ENCODE measurements at regions not wholly inside any gene's neighbourhood (a gene's known extent, or its start where the extent isn't known, plus 50 kb on each side); places are given as distances from the start of the nearest gene placed in this dataset.
A peak's percentile ranks its signal among the peaks of the same experiment; 100 is the strongest.

DNA sequence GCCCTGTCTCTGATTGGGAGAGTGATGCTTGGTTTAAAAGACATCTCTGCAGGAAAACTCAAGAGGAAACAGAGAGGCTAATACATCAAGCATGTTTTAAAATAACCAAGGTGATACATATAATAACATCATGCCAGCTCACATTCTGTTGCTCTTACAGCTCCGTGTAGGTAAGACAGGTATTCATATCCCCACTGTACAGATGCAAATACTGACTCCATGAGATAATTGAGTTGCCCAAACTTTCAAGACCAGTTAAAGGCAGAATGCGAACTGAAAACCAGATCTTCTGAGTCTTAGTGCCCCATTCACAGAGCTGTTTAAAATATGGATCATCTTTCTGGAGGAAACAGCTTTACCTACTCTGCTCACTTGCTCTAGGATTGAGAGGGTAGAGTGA, 214.0 kb downstream of the PIK3R1 start:
- no peak for DNase-seq (ENCODE audit: extremely low read depth in 1 of 2, low read depth in 1 of 2)

DNA sequence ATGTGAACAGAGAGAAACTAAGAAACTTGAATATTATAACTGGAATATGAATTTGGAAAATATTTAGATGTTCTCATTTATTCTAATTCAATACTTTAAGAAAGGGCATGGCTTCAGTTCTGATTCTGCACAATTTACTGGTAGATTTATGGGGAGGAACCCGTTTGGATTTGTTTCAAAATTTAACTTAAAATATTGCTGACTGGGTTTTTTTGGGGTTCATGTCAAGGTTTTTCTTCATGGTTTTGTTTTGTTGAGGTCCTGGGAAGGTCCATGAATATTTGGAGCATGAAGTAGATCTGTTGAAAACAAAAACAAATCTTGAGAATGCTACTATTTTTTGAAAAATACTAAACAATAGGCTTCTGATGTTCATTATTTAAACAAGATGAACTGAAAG, 214.7 kb downstream of the PIK3R1 start:
- DNase-seq (ENCODE audit: extremely low read depth in 1 of 2, low read depth in 1 of 2) = no peak

DNA sequence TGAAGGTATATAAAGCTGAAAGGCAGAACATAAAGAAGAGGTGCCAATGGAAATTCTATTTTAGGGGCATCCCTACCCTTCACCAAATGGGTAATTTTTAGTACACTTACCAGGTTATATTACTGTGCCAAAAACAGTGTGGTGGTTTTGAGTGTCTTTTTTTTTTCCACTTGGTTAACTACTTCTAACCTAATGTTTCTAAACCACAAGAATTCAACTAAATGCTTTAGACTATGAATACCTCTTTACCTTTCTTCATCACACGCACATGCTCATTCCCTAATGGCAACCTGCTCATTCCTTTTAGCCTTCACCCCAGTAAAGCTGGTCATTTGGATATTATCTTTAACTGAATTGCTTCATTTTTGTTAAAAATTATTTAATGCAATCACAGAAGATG, 215.6 kb downstream of the PIK3R1 start:
- no peak for DNase-seq (ENCODE audit: extremely low read depth in 1 of 2, low read depth in 1 of 2)

DNA sequence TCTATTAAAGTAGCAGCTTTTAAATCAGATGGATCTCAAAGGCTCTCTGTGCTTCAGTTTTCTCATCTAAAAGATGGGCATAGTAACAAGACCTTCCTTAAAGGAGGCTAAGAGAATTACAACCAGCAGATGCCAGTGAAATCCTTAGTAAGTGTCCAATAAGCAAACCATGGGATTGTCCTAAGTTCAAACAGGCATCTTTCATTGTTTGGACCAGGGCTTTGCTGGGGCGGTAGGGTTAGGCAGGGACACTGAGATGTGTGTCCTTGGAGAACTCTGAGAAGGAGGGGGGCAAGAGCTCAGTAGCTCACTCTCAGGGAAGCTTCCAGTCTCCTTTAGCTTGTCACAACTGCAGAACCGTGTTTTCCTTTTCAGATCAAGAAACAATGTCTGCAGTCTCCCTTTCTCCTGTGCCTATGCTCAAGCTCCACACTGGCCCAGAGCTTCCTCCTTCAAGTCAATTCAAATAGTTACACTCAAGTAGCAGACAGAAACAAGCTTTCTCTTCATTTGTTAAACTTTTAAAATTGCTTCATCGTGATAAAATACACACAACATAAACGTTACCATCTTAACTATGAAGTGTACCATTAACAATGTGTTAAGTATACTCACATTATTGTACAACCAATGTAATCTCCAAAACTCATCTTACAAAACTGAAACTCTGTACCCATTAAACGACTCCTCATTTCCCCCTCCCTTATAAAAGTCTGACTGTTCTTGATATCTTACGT, 216.2 kb downstream of the PIK3R1 start:
- DNase-seq (ENCODE audit: extremely low read depth in 1 of 2, low read depth in 1 of 2) = no peak

DNA sequence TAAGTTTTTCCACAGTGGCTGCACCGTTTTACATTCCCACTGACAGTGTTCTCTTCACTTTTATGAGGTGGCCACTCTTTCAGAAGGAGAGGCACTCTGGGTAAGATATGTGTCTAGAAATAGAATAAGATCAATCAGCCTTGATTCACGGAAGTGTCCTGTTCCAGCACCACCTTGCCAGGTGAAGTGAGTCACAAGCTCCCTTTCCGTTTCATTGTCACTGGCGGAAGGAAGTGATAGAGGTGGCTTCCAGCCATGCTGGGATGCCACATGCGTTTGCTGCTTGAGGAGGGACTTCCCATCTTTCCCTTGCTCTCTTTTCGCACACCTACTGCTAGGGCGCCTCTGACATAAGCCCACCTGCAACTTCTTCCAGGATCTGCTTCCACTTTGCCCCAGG, 217.1 kb downstream of the PIK3R1 start:
- DNase-seq (ENCODE audit: extremely low read depth in 1 of 2, low read depth in 1 of 2) = no peak

DNA sequence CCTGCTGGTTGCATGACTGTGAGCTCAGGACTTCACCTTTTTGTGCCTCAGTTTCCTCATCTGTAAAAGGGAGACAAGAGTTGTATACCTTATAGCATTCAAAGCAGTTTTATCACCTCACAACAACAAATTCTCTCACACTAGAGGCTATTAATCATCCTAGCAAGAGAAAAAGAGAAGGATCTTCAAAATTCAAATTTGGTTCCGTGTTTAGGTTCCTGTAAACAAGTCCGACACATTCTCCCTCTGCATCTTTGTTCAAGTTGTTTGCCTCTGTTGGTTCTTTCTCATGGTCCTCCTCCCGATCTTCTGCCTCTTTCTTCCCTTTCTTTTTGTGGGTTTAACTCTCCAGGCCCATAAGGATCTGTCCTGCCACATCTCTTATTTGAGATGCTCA, 218.0 kb downstream of the PIK3R1 start:
- DNase-seq (ENCODE audit: extremely low read depth in 1 of 2, low read depth in 1 of 2) = no peak

DNA sequence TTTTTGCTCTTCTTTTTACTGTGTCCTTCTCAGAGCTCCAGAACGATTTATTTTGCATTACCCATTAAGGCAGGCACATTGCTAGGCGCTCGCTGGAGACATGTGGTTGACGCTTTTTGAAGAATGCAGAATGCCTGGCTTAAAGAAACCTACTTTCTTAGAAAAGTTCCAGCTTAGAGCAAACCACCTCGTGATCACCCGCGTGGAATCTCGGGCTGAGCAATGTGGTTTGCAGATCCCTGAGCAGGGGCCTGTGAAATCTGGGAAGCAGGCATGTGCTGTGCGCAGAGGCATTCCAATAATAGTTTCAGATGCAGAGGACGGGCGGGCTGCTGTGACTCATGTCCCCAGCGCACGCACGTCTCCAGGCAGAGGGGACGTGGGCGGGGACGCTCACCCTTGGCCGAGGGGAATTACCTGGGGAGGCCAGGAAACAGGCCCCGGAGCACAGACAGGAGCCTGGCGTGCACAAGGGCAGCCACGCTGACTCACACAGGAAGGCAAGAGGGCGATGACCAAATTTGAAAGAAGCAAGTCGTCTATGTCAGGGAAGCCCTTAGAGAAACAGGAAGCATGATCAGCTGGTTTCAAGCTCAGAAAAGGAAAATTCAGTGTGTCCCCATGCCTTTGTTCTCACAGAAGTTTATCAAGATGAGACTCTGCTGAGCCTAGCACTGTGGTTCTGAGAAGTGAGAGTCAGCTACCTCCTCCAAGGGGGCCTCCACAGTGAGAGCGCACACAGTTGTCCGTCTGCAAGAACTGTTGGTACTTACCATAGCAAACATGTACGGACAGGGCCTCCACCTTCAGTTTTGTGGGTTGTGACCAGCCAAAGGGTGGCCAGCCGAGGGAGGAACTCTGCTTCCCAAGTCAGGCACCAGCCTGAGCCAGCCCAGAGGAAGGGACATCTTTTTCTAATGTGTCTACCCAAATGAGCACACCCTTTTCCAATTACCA, 218.6 kb downstream of the PIK3R1 start:
- DNase-seq (ENCODE audit: extremely low read depth in 1 of 2, low read depth in 1 of 2) = peak; percentile 90 to 96

DNA sequence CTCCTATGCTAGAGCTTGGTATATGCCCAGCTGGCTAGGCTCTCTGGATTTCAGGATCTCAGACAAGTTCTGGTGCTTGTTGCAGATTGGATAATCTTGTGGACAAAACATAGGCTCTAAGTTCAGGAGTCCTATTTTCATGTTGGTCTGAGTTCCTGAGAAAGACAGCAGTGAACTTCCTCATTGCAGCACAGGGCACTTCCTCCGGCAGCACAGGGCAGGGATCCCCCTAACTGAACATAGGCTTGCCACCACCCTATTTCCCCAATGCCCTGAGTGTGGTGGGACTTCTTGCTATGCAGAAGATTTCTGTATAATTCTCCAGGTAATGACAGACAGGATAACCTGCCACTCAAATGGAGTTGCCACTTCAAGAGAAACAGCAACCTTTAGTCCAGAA, 220.1 kb downstream of the PIK3R1 start:
- DNase-seq (ENCODE audit: extremely low read depth in 1 of 2, low read depth in 1 of 2) = no peak

DNA sequence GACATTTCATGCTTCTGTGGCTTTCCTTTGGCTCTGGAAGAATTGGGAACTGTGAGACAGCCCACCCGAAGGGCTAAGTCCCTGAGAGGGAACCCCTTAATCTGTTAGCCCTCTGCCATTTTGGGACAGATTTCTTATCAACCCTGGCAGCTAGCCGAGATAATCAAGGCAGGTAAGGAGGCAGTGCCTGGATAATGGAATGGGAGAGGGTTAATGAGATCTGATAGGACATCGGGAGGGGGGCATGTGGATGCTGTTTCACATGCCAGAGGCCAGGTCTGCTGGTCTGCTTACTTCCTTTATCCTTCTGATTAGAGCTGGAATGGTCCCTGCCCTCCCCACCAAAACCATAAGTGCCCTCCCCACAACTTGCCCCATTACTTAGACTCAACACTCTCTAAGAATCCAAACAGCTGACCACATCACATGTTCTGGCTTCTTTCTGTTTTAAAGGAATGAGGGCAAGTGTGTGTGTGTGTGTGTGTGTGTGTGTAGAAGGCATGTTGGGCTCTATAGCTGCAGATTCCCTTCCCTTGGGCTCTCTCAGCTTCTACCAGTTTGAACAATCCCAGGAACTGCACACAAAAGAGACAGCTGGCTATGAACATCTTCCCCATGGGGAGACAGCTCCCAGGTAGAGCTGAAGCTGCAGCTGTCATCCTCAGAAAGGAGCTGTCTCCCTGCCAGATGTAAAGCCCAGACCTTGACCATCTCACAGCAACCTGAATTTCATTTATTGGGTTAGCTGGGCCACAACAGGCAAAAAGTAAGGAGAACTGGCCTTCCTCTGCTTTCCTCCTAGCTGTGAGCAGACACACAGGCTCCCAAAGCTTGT, 221.3 kb downstream of the PIK3R1 start:
- no peak for DNase-seq (ENCODE audit: extremely low read depth in 1 of 2, low read depth in 1 of 2)

DNA sequence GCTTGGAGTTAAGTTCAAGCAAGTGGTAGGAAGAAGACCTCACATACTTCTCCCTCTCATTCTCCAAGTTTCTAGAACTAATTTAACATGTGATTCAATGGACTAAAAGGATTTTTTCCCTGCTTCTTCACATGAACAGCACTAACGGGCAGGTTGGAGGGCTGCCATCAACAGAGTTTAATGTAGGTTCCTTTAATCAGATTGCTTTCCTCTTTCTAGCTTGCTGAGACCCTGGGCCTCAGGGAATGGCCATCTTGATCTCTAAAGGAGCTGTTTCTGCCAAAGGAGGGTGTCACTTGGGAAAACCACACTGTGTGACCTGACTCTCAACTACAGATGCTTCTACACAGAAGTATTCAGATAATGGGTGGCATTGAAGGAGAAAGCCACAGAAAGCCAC, 223.3 kb downstream of the PIK3R1 start:
- DNase-seq (ENCODE audit: extremely low read depth in 1 of 2, low read depth in 1 of 2) = no peak

DNA sequence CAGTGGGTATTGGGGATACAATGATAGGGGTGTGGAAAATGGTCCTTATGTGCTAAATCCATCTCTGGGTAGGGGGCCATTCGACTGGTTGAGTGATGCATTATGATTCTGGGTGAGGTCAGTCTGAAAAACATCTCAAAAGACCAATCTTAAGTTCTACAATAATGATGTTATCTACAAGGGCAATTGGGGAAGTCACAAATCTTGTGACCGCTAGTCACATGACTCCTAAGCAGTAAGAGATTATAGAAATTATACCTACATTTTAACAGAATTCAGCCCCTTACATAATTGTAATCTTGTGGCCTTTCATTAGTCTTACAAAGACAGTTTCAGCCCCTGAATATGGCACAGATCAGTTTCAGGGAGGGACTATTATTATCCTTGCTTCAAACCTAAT, 224.7 kb downstream of the PIK3R1 start:
- no peak for DNase-seq (ENCODE audit: extremely low read depth in 1 of 2, low read depth in 1 of 2)

DNA sequence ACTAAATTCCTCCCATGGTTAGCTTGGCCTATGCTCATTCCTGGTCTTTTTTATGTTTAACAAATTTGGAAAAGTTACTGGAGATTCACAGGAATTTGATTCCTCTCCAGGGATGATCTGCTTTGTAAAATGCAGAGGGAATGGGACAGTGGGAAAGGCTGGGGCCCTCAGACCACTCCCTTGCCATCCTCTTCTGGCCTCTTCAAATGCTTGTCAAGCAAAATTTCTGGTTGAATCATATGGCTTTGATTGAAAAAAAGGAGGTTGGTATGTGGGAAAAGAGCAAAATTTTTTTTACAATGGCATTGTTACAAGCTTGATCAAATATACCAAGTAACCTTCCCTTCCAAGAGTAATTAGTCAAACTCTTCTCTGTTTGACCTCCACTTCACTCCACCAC, 225.1 kb downstream of the PIK3R1 start:
- DNase-seq (ENCODE audit: extremely low read depth in 1 of 2, low read depth in 1 of 2) = no peak

DNA sequence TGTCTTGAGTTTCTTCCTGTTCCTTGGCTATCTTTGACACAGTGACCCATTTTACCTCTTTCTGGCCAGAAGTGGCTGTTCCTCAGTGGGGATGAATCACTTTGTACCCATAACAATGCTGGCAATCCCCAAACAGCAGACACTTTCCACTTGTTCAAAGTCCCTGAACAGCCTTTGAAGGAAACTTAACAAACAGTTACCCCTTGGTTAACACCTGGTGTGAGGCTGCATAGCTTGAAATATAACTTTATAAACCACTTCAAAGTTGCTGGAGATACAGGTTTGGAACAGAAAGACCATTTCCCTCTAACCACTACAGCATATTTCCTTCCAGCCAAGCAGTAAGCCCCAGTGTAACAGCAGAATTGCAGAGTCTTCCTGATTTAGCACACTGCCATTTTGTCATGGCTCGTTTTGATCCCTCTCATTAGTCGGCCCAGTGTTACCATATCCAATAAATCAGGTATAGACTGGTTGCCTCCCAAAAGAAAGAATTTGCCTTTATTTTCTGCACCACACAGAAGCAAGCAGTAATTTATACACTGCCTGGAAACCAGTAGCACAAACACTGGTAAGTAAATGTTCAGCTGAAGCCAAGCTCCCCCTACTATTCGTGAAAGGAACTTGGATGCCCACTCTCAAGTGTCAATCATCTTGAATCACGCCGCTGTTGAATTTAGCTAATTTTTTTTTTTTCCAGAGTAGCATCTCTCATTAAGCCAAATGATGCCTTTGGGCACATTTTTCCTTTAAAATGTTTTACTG, 225.9 kb downstream of the PIK3R1 start:
- no peak for DNase-seq (ENCODE audit: extremely low read depth in 1 of 2, low read depth in 1 of 2)

DNA sequence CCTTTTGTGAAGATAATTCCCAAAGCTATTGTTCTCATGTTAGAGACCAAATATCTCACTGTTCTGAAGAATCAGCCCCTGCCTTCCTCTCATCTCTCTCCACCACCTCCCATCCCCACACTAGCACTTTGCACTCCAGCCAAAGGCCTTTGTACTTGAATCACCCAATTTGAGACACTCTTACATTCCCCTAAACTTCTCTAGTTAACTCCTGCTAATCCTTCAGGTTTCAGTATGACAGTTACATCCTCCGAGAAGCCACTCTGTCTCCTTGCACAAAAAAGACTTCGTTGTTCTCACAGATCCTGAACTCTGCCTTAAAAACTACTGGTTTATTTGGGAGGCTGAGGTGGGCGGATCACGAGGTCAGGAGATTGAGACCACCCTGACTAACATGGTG, 227.5 kb downstream of the PIK3R1 start:
- DNase-seq (ENCODE audit: extremely low read depth in 1 of 2, low read depth in 1 of 2) = no peak

DNA sequence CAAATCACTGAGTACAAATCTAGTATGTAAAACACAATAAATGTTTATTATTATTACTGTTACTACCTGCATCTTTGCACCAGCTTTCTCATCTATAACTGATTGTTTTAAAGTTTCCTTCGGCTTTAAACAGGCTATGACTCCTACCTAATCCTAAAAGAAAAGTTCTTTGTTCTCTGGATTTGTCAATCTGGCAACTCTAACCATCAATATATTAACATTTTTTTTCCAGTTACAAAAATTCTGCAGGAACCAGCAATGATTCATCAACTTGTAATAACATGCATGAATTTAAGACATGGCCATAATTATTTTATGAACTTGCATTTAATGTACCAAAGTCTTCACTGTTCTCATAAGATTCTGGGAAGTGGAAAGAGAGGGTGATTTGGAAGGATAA, 228.5 kb downstream of the PIK3R1 start:
- DNase-seq (ENCODE audit: extremely low read depth in 1 of 2, low read depth in 1 of 2) = no peak

DNA sequence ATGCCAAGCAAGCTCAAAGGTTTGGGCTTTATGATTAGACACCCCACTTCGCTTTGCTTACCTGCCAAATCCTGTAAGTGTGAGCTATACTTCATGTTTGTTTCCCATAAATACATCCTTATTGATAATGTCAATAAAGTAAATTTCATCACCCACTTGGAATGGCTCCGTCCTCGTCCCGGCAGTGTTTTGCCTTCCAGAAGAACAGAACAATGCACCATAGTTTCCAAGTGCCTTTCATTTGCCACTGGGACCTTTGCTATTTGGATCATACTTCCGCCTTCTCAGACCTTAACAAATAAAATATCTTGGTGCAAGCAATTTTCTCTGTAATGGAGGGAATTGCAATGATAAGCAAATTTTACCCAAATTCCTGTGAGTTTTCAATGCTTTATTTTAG, 229.3 kb downstream of the PIK3R1 start:
- DNase-seq (ENCODE audit: extremely low read depth in 1 of 2, low read depth in 1 of 2) = no peak

DNA sequence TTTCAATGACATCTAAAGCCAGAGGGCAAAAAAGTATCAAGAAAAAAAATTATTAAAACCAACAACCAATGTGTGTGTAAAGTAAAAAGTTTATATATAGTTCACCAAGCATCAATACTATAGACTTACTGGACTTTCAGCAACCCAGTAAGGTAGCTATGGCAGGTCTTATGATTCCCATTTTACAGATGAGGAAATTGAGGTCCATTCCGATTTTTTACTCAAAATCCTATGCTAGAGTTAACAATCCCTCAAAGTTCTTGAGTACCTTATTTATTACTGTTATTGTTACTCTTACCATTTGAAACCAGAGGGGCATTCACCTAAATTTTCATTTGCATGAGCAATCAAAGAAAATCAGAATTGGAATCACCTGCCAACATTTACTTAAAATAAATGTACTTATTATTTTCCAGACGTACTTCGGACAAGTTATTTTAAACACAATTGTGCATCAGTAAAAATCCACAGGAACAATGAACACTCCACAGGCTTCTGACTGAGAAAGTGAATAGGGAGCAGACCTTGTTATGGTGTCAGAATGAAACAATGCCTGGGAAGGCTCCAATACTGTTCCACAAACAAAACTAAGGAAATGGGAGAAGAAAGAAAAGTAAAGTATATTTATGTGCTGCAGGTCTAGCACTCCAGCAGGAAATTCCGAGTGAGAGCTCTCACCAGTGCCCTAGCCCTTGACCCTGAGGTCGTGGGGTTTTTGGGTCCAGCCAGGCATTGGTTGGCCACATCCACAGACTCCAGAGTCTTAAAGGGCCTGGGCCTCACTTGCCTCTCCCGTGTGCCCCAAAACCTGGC, 229.9 kb downstream of the PIK3R1 start:
- DNase-seq (ENCODE audit: extremely low read depth in 1 of 2, low read depth in 1 of 2) = no peak

DNA sequence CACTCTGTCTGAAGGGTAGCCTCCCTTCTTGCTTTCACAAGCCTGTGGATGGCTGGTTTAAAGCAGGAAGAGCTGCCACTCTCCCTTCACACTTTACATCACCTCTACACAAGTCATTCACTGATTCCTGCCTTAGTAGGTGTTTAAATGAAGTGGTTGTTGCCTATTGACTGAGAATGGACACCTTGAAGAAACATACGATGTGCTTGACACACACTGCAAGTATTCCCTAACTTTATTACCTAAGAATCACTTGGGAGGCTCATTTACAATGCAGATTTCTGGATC, 230.5 kb downstream of the PIK3R1 start:
- DNase-seq (ENCODE audit: extremely low read depth in 1 of 2, low read depth in 1 of 2) = no peak

DNA sequence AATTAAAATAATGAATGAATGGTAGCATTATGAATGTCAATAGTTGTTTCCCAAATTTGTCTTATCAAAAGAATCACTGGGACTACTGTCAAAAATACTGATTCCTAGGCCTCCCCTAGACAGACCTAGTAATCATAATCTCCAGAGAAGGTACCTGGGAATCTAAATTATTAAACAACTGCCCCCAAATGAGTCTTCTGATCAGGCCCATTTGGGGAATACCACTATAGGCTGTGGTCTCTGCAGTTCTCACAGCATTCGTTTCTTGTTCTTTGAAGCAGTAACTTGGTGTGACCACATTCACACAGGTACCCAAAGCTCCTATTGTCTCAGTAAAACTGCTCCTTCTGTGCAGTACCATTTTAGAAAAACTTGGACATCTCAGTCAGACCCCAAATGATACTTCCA, 230.9 kb downstream of the PIK3R1 start:
- DNase-seq (ENCODE audit: extremely low read depth in 1 of 2, low read depth in 1 of 2) = no peak
